HG03095 (cell line): ENCODE measurements at regions not wholly inside any gene's neighbourhood (a gene's known extent, or its start where the extent isn't known, plus 50 kb on each side); places are given as distances from the start of the nearest gene placed in this dataset.

ENCODE experiments used
- ATAC-seq: cut with Tn5 transposase; IDR thresholded peaks from one replicate; pipeline ENCODE4 v1.9.1; 2021; ENCODE audit warnings: moderate library complexity; ENCODE audit not compliant: unreplicated experiment

DNA sequence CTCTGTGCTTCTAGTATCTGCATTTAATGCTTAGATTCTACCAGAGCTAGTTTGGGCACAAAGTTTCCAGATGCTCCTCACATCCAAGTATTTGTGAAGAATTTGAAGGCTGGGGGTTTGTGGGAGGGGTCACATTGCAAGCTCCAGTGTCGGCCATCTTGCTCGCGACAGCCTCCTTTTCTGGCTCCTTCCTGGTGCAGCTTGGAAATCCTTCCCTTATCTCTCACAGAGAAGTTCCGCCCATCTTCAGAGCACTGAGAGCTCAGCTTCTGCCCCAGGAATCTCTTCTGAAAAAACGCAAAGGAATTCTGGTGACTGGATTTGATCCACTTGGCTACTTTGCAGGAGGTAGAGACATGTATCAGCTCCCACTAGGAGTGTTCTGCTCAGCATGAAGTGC, 497.5 kb downstream of the TBC1D22A start:
- no peak for ATAC-seq

DNA sequence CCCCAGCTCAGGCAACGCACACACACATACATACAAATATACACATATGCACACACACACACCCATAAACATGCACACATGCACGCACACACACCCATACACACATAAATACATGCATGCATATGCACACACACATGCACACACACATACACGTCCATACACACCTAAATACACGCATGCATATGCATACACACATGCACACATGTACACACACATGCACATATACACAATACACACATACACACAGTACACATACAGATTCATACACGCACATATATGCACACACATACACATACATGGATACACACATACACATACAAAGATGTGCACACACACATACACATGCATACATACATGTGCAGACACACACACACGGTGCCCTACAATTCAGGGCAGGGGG, 496.6 kb downstream of the TBC1D22A start:
- no peak for ATAC-seq

DNA sequence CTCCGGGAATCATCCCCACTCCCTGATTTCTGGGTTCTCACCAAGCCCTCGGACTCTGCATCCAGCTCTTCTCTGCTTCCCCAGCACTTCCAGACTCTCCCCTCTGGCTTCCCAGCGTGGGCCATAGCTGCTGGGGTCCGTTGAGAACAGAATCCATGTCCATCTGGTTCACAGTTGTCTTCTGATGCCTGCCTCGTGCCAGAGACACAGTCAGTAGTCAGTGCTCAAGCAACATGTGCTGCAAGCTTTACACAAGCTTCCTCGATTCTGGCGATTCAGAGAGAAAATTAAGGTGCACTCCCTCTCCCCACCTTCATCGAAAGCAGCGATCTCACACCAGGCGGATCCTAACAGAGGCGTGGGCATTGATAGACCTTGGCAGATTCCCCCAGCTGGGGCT, 495.5 kb downstream of the TBC1D22A start:
- no peak for ATAC-seq

DNA sequence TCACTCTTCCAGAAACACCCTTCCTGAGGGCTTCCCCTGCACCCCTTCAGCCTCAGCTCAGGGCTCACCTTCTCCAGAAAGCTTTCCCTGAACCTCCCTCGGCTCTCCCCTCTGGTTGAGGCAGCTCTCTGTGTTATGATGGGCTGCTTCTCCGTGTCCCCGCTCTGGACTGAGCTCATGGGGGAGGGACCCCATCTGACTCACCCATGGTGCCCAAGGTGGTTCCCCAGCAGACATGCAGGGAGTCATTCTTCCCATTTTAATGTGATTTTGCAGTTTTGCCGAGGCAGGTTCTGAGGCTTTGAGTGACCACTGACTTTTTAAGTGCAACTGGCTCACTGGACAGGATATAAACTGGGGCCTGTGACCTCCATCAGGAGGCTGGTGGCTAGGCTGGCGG, 495.1 kb downstream of the TBC1D22A start:
- no peak for ATAC-seq

DNA sequence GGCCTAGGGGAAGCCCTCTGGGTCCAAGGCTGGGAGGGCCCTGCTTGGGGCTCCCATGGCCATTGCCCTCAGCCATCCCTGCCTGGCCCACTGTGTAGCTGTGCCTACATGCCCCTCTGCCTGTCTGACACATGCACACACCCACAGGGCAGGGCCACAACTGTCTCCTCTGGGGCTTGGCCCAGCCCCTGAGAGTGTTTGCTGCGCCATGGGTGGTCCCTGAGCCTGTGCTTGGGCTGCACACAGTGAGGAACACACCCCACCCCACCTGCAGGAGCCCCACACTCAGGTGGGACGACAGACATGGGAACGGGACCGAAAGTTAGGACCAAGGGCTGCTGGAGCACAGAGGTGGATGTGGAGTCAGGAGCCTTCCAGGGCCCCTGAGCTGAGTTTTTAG, 489.5 kb downstream of the TBC1D22A start:
- no peak for ATAC-seq

DNA sequence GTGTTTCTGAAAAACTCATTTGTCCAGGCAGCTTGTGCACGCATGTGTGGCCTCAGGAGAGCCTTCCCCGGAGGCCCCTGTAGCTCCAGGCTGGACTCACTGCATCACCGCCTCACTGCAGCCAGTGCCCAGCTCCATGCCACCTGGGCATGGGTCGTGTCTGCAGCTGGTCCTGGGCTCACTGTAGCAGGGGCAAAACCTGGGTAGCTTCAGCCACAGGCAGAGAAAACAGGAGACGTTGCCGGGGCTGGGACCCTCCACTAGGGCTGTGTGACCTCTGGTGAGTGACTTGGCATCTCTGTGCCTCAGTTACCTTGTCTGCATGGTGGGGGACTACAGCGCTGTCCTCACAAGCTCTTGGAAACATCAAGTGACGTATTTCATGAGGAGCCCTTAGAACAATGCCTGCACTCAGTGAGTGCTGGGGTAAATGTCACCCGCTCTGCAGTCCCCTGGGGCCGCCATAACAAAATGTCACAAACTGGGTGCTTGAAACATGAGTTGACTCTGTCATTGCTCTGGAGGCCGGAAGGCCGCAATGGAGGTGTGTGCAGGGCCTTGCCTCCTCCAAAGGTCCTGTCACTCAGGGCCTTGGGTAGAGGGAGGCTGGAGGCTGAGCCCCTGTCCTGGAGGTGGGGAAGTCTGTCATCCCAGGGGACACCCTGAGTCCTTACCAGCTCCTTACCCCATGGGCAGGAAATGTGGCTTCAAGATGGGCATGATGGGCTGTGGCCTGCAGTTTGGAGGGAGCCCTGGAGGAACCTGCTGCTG, 488.7 kb downstream of the TBC1D22A start:
- no peak for ATAC-seq

DNA sequence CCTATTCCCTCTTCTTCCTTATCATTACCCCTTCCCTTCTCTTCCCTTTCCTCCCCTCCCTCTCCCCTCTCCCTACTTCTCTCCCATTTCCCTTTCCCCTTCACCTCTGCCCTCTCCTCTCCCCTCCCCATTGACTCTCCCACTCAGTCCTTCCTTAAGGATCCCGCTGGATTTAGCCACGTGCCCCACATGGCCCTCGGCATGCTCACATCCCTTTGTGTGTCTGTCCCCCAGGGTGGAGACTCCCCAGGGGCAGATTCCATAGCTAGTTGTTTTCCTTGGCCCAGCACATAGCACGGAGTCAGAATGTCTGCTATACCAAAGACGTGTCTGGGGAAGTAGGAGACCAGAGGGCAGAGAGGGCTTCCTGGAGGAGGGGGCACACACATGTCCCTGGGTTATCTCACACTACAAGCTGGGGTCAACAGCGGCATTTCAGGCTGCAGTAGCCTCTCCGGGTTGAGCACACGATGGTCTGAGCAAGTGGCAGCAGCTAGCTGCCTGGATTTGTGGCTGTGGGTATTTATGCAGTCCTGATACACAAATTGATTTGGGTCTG, 487.0 kb downstream of the TBC1D22A start:
- ATAC-seq = no peak

DNA sequence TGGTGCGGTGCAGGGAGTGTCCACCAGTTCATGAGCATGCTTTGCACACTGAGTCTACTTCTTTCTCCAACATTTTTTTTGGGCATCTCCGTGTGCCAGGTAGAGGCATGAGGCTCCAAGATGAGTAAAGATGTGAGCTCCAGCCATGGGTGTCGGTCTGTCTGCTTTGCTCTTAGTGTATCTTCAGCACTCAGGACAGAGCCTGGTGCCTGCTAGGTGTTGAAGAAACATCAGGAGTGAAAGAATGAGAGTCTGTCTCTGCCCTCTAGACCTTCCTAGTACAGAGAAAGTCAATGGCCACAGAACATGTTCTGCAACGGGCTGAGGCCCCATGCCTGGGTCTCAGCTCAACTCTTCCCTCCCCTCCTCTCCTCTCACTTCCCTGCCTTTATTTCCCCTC, 486.5 kb downstream of the TBC1D22A start:
- no peak for ATAC-seq

DNA sequence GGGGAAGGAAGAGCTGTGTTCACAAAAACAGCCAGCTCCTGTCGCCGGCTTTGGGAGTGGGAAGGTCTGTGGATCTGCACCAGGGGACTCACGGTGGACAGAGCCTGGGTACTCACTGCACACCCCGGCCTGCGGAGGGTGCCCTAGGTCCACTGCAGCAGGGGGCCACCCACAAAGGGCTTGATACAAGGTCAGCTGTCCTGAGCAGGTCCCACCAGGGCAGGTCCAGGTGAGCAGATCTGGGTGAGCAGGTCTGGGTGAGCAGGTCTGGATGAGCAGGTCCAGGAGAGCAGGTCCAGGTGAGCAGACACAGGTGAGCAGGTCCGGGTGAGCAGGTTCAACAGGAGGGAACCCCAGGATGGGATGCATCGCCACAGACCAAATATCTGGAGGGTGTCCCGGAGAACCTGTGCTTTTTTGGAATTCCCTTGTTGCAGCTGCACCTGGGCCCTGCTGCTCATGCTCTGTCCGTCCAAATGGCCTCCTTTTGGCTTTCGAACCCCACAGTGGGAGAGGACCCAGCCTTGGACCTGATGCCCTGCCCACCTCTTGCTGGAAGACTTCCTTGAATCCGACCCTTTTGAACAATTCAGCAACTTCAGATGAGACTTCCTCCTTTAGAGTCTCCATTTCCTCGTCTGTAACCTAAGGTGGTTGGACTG, 485.3 kb downstream of the TBC1D22A start:
- ATAC-seq = no peak

DNA sequence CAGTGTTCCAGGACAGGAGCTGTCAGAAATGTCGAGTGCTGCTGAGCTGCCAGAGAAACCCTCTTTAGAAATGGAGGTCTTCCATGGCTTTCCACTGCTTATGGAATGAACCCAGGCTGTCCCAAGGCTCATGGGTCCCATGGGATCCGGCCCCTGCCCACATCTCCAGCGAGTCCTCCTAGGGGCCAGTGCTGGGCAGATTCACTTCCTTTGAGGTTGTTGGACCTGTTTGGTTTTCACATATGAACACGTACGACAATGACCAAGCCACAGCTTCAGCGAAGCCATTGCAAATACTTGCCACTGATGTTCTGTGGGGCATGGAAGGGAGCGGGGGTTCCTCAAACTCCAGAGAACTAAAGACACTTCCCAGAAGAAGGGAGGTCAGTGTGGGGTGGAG, 483.3 kb downstream of the TBC1D22A start:
- no peak for ATAC-seq

DNA sequence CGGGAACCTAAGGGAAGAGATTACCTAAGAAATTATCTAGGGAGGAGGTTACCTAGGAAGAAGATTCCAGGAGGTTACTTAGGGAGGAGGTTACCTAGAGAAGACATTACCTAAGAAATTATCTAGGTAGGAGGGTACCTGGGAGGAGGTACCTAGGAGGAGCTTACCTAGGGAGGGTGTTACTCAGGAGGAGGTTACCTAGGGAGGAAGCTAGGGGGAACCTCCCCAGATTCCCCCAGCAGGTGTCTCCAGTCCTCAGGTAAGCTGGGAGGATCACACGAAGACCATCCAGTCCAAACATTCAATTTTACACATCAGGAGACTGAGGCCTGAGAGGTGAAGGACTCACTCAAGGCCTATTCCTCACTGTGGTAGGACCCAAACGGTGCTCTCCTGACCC, 482.8 kb downstream of the TBC1D22A start:
- ATAC-seq = no peak

DNA sequence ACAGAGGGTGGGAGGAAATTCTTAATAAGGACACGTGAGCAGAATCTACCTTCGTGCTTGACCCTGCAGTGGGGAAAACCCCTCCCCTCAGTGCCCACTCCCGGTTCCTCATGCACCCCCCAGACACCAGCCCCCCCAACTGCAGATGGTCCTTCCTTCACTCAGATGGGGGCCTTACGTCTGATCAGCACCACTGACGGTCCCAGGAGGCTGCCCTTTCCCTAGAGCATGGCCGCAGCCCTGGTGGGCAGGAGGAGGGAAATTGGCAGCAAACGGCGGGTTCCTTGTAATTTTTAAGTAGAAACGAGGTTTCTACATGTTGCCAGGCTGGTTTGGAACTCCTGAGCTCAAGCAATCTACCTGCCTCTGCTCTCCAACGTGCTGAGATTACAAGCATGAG, 477.7 kb downstream of the TBC1D22A start:
- no peak for ATAC-seq

DNA sequence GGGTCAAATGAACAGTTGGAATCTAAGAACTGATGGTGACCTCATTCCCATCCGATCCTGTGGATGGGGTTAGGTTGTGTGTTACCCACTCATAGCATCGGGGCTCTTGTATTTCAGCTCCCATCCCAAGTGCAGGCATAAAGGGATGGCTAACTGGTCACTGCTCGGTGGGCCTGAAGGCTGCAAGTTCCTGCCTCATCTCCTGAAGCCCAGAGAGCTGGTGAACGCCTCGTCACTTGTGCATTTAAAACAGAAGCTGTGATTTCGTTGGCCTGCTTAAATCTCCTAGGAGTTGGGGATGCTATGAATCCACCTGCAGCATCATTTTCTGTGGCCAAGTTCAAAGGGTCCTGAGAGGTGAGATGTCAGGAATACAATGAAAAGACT, 477.0 kb downstream of the TBC1D22A start:
- no peak for ATAC-seq

DNA sequence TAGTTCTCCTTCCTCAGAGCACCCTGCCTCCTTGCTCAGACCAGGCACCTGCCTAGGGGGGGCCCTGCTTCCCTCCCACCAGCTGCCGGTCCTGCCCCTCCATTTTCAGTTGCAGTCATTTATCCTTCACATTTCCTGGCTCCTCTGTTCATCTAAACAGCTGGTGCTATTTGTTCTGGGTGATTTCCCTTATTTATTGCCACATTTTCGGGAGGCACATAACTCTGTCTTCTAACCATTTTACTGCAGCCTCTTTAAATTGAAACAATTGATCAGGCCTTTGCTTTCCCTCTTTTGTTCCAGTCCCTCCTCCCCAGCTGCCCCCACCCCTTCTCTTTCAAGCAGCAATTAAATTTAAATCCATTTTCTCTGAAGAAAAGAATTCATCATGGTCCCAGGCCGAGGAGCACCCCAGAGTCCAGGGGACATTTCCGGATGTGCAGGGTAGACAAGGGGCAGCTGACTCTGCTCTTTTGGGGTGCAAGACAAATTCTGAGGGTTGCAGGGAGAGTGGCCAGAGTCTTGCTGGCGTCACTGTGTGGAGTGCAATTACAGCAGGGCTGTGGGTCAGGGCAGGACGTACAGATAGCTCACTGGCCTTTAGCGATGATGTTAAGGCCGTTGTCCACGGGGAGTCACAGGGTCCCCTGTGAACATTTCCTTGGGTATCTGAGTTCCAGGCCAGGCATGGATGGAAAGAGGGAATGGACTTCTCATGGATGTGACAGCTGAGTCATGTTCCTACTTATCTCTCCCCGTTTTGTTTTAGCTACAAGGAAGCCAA, 476.4 kb downstream of the TBC1D22A start:
- ATAC-seq = no peak

DNA sequence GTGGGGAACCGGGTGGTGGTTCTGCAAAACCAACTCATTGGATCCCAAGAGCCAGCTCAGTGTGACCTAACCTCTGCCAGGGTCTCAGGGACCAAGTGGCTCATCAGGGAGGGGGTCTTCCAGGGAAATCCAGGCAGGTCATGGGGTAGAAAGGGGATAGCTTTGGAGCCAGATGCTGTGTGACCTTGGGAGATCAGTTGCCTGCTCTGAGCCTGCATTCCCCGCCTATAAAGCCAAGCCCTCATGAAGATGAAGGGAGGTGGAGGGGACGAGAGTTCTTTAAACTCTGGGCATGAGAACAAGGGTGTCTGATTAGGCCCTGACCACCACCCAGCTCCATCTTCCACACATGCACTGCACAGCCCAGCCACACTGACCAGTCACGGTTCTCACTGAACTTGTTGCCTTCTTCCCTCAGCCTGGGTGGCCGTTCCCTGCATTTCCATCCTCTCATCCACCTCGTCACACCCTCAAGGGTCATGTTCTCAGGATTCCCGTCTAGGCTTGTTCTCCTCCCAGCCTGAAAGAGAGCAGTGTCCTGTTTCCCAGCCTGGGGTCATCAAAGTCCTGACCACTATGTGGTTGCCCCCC, 475.5 kb downstream of the TBC1D22A start:
- ATAC-seq = no peak

DNA sequence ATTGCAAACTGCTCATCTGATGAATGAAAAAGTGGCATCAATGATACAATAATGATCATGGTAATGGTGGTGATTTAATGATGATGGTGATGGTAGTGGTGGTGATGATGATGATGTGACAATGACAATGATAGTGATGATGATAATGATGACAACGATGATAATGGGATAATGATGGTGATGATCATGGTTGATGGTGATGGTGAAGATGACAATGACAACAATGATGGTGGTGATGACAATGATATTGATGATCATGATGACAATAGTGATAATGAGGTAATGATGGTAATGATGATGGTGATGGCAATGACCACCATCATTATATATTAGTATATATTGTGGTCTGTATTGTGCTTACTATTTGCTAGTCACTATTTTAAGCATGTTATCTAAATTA, 474.3 kb downstream of the TBC1D22A start:
- ATAC-seq = no peak

DNA sequence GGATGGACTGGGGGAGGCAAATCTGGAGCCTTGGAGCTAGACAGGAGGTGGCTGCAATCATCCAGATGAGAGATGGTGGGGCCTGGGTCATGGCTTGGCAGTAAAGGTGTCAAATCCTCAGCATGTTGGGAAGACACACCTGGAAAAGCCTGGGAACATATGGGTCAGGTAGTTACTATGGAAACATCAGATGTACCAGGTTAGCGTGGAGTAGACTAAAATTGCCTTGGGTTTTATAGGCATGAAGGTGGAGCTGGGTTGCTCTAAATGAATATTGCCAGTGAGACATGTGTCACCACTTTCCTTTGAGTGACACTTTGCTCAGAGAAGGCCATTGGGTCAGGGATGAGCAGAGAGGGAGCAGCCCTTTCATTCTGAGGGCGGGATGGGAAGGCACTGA, 473.7 kb downstream of the TBC1D22A start:
- no peak for ATAC-seq

DNA sequence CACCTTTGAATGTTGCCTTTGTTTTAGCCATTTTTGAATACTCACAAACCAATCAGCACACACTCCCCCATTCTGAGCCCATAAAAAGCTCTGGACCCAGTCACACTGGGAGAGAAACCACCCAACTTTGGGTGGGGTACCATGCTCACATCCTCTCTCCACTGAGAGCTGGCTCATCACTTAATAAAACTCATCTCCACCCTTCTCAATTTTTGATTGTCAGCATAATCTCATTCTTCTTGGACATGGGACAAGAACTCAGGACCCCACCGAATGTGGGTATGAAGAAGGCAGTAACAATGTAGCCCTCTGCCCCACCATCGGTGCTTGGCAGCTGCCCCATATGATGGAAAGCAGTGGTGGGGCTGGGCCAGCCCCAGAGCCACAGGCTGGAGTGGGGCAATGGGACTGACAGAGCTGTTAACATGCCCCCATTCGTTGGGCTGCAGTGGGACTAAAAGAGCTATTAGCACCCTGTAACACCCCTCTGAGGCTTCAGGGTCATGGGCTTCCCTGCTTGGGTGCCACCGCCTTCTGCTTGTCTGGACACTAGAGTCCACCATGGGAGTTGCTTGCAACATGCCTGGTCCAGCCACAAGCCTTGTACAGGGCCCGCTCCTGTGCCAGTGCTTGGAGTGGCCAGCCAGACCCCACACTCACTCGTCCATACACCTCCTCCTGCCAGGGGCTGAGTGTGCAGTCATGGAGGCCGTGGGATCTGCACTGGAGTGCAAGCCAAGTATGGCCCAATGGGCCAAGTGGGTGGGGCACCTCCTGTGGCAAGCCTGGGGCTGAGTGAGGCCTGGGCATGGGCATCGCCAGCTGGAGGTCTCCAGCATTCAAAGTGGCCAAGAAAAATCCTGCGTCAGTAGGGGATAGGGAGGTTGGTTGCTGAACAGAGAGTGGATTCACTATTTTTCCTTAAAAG, 471.1 kb downstream of the TBC1D22A start:
- ATAC-seq = no peak

DNA sequence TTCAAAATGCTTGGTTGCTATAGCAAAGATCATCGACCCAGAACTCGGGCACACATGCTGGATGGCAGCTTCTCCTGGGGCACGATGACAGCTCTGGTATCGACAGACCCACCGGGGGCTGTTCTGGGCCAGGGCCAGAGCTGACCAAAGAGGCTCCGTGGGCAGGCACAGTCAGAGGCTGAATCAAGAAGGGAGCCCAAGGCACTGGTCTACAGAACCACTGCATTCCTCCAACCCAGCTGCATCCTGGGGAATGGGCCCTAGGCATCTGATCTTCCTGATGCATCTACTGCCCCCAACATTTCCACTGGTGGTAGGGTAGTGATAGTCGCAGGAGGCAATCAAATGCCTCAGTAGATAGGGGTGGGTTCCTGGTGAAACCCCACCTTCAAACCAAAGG, 470.3 kb downstream of the TBC1D22A start:
- no peak for ATAC-seq

DNA sequence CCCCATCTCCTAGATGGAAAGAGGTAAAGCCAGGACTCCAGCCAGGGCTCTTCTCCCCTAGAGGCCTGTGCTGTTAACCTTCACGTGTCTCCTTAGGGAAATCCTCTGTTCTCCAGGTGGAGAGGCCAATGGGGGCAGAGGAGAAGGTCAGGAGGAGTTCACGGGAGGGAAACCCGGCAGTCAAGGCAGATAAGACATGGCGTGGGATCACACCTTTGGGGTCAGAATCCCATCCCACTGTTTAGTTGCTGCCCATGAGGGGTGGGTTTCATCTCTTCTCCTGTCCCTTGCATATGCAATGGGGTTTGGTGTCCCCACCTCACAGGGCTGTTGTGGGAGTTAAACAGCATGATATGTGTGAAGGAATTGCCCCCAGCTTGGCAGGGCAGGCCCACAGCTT, 469.7 kb downstream of the TBC1D22A start:
- ATAC-seq = no peak
